RKO (cell line): ENCODE measurements at regions not wholly inside any gene's neighbourhood (a gene's known extent, or its start where the extent isn't known, plus 50 kb on each side); places are given as distances from the start of the nearest gene placed in this dataset.

Experiments used
- DNase-seq: peaks from one replicate; pipeline ENCODE4 v3.0.0-alpha.2; 2016; ENCODE audit warnings: low spot score

DNA sequence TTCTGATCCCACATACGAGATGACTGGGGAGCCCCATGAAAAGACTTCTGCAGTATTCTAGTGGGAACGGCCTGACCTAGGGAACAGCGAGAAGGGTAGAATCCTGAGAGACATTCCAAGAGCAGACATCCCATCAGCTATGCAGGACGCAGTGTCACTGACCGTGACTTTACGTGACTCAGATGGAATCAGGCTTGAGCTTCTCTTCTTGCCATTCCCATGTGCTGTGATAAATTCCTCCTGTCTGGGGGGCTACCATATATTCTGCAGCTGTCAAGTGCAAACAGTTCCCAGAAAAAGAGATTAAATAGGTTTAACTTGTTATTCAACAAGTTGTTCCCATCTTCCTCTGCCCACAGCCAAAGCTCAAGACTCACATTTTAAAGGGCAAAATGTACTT, 73.1 kb upstream of the PDE1C start:
- no peak for DNase-seq

DNA sequence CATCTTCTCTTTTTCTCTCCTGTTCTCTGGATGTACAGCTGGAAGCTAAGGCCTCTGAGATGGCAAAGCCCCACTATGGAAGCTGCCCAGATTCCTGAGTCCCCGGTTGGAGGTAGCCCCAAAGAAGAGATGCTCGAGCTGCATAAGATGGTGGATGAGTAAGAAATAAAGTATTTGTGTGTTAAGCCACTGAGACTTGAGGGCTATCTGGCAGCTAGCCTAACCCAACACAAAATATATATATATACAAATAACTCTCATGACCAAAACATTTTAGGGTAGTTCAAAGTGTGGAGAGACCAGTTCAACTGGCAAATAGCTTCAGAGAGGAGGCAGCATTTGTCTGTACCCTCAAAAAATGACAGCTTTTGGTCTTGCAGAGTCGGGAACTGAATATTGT, 72.4 kb upstream of the PDE1C start:
- DNase-seq: no peak

DNA sequence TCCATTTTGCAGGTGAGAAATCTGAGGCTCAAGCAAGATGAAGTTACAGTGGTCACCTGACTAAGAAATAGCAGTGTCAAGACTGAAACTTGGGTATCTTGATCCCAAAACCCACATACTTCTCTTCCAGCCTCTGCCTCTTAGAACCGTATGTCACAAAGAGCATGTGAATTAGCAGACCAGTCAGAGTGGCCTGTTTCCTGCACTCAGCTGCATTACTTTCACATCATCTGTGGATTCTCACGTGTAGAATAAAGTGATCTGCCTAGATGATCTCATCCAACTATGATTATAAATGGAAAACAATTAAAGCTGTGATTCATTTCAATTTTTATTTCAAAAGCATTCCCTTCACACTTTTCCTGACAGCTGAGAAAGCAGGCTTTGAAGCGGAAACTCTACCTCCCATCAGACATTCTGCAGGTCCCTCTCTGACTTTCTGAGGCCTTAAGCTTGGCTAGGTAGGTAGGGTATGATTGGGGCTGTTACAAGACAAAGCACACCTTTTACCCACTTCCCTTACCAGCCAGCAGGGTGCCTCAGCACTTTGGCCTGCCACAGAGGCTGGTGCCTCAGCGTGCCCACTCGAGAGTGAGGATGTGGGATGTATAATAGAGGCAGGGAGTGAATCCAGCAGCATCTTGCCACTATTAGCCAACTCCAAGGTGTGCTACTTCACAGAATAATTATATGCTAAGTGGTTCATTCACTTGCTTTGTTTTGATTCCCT, 70.2 kb upstream of the PDE1C start:
- no peak for DNase-seq

DNA sequence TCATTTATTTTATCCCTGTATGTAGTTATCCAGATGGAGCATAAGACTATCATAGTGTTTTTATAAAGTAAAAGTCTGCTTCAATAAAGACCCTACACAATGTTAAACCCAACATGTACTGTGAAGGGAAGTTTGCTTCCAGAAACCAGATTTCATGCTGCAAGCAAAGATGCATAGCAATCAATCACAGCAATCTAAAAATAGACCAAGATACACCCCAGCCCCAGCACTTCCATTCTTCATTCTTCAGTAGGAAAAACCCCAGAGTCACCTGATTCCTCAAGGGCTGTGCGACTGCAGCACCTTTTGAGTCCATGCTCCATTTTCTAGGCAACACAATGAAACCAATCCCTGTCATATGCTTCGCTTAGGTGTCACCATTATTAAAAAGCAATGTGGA, 66.9 kb upstream of the PDE1C start:
- DNase-seq: no peak

DNA sequence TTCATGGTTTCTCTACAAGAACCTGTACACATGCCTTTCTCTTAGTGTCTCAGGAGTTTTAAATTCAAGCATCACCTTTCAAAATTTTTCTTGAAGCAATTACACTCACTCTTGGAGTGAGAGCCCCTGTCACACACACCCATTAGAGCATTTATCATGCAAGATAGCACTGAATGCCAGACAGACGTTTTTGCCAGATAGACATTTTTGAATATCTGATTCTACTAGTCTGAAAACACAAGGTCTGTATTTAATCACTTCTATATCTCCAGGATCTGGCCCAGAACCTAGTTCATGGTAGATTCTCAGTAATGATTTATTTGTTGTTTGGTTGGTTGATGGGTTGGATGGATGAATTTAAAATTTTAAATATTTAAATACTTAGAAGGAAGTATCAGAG, 60.9 kb upstream of the PDE1C start:
- DNase-seq: no peak

DNA sequence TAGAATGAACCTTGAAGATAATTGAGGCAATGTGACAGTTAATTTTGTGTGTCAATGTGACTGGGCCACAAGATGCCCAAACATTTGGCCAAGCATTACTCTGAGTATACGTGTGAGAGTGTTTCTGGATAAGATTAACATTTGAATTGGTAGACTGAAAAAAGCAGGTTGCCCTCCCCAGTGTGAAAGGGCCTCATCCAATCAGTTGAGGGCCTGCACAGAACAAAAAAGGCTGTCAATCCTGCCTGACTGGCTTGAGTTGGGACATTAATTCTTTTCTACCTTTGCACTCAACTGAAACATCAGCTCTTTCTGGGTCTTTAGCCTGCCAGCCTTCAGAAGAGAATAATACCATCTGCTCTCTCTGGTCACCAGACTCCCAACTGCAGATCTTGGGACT, 56.6 kb upstream of the PDE1C start:
- DNase-seq: no peak
